WTC11 (cell line): ENCODE measurements at regions not wholly inside any gene's neighbourhood (a gene's known extent, or its start where the extent isn't known, plus 50 kb on each side); places are given as distances from the start of the nearest gene placed in this dataset.

ENCODE experiments used
- CREM ChIP-seq: sonication (generic); formaldehyde crosslinking; IDR thresholded peaks from 2 replicates; pipeline ENCODE4 v1.8.1; 2022; ENCODE audit warnings: mild to moderate bottlenecking, missing genetic modification reagents, moderate library complexity
- ELF4 ChIP-seq: sonication (generic); formaldehyde crosslinking; IDR thresholded peaks from 2 replicates; pipeline ENCODE4 v1.8.1; 2022; ENCODE audit warnings: low read depth, mild to moderate bottlenecking, moderate library complexity, missing genetic modification reagents
- ESRRA ChIP-seq: sonication (generic); formaldehyde crosslinking; IDR thresholded peaks from 2 replicates; pipeline ENCODE4 v1.8.1; 2022; ENCODE audit warnings: mild to moderate bottlenecking, missing genetic modification reagents, borderline replicate concordance
- FOXJ3 ChIP-seq: sonication (generic); formaldehyde crosslinking; IDR thresholded peaks from 2 replicates; pipeline ENCODE4 v1.9.0; 2021; ENCODE audit warnings: missing genetic modification reagents, mild to moderate bottlenecking, borderline replicate concordance
- KAT7 ChIP-seq: sonication (generic); formaldehyde crosslinking; IDR thresholded peaks from 2 replicates; pipeline ENCODE4 v1.8.1; 2023; ENCODE audit warnings: missing genetic modification reagents, mild to moderate bottlenecking, borderline replicate concordance
- TEAD4 ChIP-seq: sonication (generic); formaldehyde crosslinking; IDR thresholded peaks from 2 replicates; pipeline ENCODE4 v1.8.0; 2022; ENCODE audit warnings: mild to moderate bottlenecking, missing genetic modification reagents
- TP53 ChIP-seq: sonication (generic); formaldehyde crosslinking; IDR thresholded peaks from 2 replicates; pipeline ENCODE4 v1.8.1; 2023; ENCODE audit warnings: mild to moderate bottlenecking, missing genetic modification reagents
- ZBTB43 ChIP-seq: sonication (generic); formaldehyde crosslinking; IDR thresholded peaks from 2 replicates; pipeline ENCODE4 v1.8.1; 2023; ENCODE audit warnings: mild to moderate bottlenecking, missing genetic modification reagents
- ZMAT4 ChIP-seq: fragments of 250-450 bp; sonication (Bioruptor Pico); IDR thresholded peaks from 2 replicates; pipeline ENCODE4 v1.9.0; 2021; ENCODE audit warnings: mild to moderate bottlenecking
- ZNF263 ChIP-seq: sonication (generic); formaldehyde crosslinking; IDR thresholded peaks from 2 replicates; pipeline ENCODE4 v1.8.1; 2022; ENCODE audit warnings: low read depth, mild to moderate bottlenecking, moderate library complexity, missing genetic modification reagents
- ZNF317 ChIP-seq: sonication (generic); formaldehyde crosslinking; IDR thresholded peaks from 2 replicates; pipeline ENCODE4 v1.8.1; 2023; ENCODE audit warnings: low read depth, mild to moderate bottlenecking, moderate library complexity, missing genetic modification reagents, borderline replicate concordance
- TF ChIP-seq, protein P1 (sequence below): fragments of 200-600 bp; IDR thresholded peaks from 2 replicates; pipeline ENCODE4 v1.8.0; 2022; ENCODE audit warnings: antibody characterized with exemption

DNA sequence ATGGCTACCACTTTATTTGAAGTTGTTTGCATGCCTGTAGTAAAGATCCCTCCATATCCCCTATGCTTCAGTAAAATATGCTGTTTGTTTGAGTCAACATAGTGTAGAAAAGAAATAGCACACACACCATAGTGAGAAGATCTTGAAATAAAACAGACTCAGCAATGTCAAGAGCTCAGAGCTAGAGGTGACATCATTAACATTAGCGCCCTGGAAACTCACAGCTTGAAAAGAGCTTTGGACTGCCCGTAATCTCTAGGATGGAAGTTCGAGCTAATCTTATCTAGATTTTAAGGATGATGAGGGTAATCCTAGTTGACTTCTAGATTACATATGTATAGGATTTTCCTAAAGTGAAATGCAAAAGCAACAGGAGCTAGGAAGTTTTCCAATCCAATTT is 275.6 kb downstream of the SMARCA1 start:
- TF ChIP-seq, protein P1, sequence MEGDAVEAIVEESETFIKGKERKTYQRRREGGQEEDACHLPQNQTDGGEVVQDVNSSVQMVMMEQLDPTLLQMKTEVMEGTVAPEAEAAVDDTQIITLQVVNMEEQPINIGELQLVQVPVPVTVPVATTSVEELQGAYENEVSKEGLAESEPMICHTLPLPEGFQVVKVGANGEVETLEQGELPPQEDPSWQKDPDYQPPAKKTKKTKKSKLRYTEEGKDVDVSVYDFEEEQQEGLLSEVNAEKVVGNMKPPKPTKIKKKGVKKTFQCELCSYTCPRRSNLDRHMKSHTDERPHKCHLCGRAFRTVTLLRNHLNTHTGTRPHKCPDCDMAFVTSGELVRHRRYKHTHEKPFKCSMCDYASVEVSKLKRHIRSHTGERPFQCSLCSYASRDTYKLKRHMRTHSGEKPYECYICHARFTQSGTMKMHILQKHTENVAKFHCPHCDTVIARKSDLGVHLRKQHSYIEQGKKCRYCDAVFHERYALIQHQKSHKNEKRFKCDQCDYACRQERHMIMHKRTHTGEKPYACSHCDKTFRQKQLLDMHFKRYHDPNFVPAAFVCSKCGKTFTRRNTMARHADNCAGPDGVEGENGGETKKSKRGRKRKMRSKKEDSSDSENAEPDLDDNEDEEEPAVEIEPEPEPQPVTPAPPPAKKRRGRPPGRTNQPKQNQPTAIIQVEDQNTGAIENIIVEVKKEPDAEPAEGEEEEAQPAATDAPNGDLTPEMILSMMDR, result no peak
- no peak for TF ChIP-seq ESRRA (CRISPR knock-in tag)
- no peak for TF ChIP-seq KAT7
- TF ChIP-seq ZNF263, result no peak
- no peak for TF ChIP-seq TEAD4 (CRISPR knock-in tag)
- no peak for TF ChIP-seq ZMAT4
- TF ChIP-seq ZBTB43 (CRISPR knock-in tag), result no peak
- no peak for TF ChIP-seq ELF4 (CRISPR knock-in tag)
- TF ChIP-seq FOXJ3 (CRISPR knock-in tag), result no peak
- no peak for TF ChIP-seq ZNF317 (CRISPR knock-in tag)
- no peak for TF ChIP-seq TP53 (CRISPR knock-in tag)
- no peak for TF ChIP-seq CREM
